Naive thymus-derived CD8-positive, alpha-beta T cell (primary cell): ENCODE measurements at regions not wholly inside any gene's neighbourhood (a gene's known extent, or its start where the extent isn't known, plus 50 kb on each side); places are given as distances from the start of the nearest gene placed in this dataset.
"Not testable (repeated sequence)": the region's sequence is repeated elsewhere in the genome, so short reads cannot be mapped to it uniquely, and the experiment has no call there.

Experiments
- ATAC-seq, 2 donors: fragments of 150-1000 bp; cut with Tn5 transposase in 1 of 2; sonication (Bioruptor Pico), chemical (Tn5 transposase) in 1 of 2; 1 replicate in 1 of 2; 2 replicates in 1 of 2; pipeline ENCODE4 v1.10.0; 2021; ENCODE audit warnings: mild to moderate bottlenecking in 2 of 2, moderate library complexity in 2 of 2
- POLR2A ChIA-PET: fragments of 350-600 bp; sonication (Branson Sonifier 250); formaldehyde crosslinking; loops from one replicate; lab custom pipeline; 2021; ENCODE audit warnings: antibody characterized with exemption; lab: Charles Lee
- DNase-seq, 10 donors: peaks; one replicate each; pipeline versions ENCODE4 v3.0.0 to v3.0.0-alpha.2; 2020 to 2022
- H3K27ac Mint-ChIP-seq, 10 donors: one replicate each; pipeline ENCODE4 v1.8.0; 2020 to 2022; ENCODE audit warnings: mild to moderate bottlenecking in 10 of 10, mixed read lengths in 10 of 10, moderate library complexity in 4 of 10, inconsistent platforms in 1 of 10
- H3K27me3 Mint-ChIP-seq, 5 donors: one replicate each; pipeline ENCODE4 v1.8.0; 2021 to 2022; ENCODE audit warnings: mixed read lengths in 5 of 5
- H3K36me3 Mint-ChIP-seq, 3 donors: one replicate each; pipeline ENCODE4 v1.8.0; 2020 to 2022; ENCODE audit warnings: mixed read lengths in 3 of 3, mild to moderate bottlenecking in 2 of 3, inconsistent platforms in 1 of 3
- H3K4me1 Mint-ChIP-seq, 4 donors: one replicate each; pipeline ENCODE4 v1.8.0; 2021 to 2022; ENCODE audit warnings: mixed read lengths in 4 of 4
- H3K4me3 Mint-ChIP-seq, 10 donors: one replicate each; pipeline ENCODE4 v1.8.0; 2020 to 2022; ENCODE audit warnings: mild to moderate bottlenecking in 10 of 10, mixed read lengths in 10 of 10, moderate library complexity in 6 of 10, inconsistent platforms in 1 of 10
- H3K9me3 Mint-ChIP-seq, 9 donors: one replicate each; pipeline ENCODE4 v1.8.0; 2020 to 2022; ENCODE audit warnings: mixed read lengths in 9 of 9, mild to moderate bottlenecking in 3 of 9, inconsistent platforms in 1 of 9, moderate library complexity in 1 of 9

GRCh38 chr6:776528-776931 lies 83.6 kb upstream of the EXOC2 start:
- peaks cover 0 to 4% (median 4%) of the 10 kb centered on the region in 3 donors for H3K36me3 Mint-ChIP-seq
- H3K27ac Mint-ChIP-seq: no peak overlapping the region
- peaks cover 0 to 4% (median 0%) of the 10 kb centered on the region in 4 donors for H3K4me1 Mint-ChIP-seq
- DNase-seq: no peak
- POLR2A ChIA-PET: no interaction called here
- ATAC-seq: no peak
- peaks cover 0 to 13% (median 0%) of the 10 kb centered on the region in 9 donors for H3K9me3 Mint-ChIP-seq
- peaks cover 6 to 35% (median 9%) of the 10 kb centered on the region in 5 donors for H3K27me3 Mint-ChIP-seq
- no peak overlapping the region for H3K4me3 Mint-ChIP-seq

DNA sequence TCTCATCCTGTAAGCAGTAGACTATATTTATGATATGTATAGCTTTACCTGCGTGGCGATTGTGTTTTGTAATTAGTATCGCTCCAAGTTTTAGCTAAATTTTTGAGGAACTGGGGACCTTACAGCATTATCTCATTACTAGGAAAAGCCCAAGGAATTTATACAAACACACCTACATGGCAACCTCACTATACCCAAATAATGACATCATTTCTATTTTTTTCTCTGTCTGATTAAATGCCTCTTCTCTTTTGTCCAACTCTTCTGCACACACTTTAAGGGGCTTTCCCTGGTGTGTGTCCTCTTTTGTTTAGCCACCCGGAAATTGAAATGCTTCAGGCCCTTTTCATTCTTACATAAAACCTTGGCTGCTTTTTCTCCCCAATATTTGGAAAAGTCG lies 82.9 kb upstream of the EXOC2 start:
- H3K4me3 Mint-ChIP-seq: no peak overlapping the region
- ATAC-seq: no peak
- POLR2A ChIA-PET: no interaction called here
- H3K27ac Mint-ChIP-seq: no peak overlapping the region
- peaks cover 0 to 4% (median 0%) of the 10 kb centered on the region in 4 donors for H3K4me1 Mint-ChIP-seq
- peaks cover 6 to 35% (median 9%) of the 10 kb centered on the region in 5 donors for H3K27me3 Mint-ChIP-seq
- DNase-seq: no peak
- H3K9me3 Mint-ChIP-seq: peaks cover 0 to 13% (median 0%) of the 10 kb centered on the region in 9 donors
- H3K36me3 Mint-ChIP-seq: peaks cover 0 to 4% (median 4%) of the 10 kb centered on the region in 3 donors

DNA sequence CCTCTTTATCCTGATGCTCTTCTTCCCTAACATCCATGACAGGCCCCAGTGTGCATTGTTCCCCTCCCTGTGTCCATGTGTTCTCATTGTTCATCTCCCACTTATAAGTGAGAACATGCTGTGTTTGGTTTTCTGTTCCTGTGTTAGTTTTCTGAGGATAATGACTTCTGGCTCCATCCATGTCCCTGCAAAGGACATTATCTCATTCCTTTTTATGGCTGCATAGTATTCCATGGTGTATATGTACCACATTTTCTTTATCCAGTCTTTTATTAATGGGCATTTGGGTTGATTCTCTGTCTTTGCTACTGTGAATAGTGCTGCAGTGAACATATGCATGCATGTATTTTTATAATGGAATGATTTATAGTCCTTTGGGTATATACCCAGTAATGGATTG lies 78.7 kb upstream of the EXOC2 start:
- H3K27ac Mint-ChIP-seq, POLR2A ChIA-PET, ATAC-seq, H3K4me3 Mint-ChIP-seq, H3K36me3 Mint-ChIP-seq, H3K4me1 Mint-ChIP-seq, DNase-seq: not testable (repeated sequence)
- peaks cover 0 to 13% (median 0%) of the 10 kb centered on the region in 9 donors for H3K9me3 Mint-ChIP-seq
- H3K27me3 Mint-ChIP-seq: peaks cover 12 to 37% (median 18%) of the 10 kb centered on the region in 5 donors

- Mint-ChIP-seq H3K4me1 (no peaks in the 10 kb centered on the region), H3K27me3 (peaks cover 9 to 34% (median 28%) of the 10 kb centered on the region in 5 donors), H3K36me3 (peaks cover 0 to 4% (median 0%) of the 10 kb centered on the region in 3 donors), H3K9me3 (peaks cover 0 to 13% (median 0%) of the 10 kb centered on the region in 9 donors), H3K27ac (peak overlapping the region in 1 of 10 donors; percentile 45), H3K4me3 (no peak overlapping the region)
- no peak for DNase-seq
- POLR2A ChIA-PET: no interaction called here
- no peak for ATAC-seq
Measured at GRCh38 chr6:767755-768512, 75.0 kb upstream of the EXOC2 start.

DNA sequence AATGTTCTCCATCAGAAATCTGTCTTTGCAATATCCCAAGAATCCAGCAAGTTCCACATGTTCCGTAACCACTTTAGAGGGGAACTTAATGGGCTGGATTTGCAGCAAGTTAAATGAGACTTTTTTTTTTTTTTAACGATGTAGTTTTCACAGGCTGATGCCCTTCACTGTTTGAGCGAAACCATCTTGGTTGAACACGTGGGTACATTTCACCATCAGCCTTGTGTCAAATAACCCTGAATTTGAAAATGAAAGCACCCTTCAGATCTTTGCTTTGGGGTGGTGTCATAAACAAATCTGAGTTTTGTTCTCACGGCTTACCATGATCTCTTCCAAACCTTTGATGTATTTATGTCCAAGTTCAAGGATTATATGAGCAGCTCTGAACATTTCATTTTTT lies 73.7 kb upstream of the EXOC2 start:
- H3K4me1 Mint-ChIP-seq: no peaks in the 10 kb centered on the region
- DNase-seq (no peak), ATAC-seq (no peak)
- H3K4me3 Mint-ChIP-seq: no peak overlapping the region
- peaks cover 9 to 30% (median 28%) of the 10 kb centered on the region in 5 donors for H3K27me3 Mint-ChIP-seq
- H3K9me3 Mint-ChIP-seq: peaks cover 0 to under 1% (median 0%) of the 10 kb centered on the region in 9 donors
- H3K27ac Mint-ChIP-seq: no peak overlapping the region
- no peaks in the 10 kb centered on the region for H3K36me3 Mint-ChIP-seq
- POLR2A ChIA-PET: no interaction called here

GRCh38 chr6:761997-762396 lies 69.1 kb upstream of the EXOC2 start:
- Mint-ChIP-seq H3K9me3 (peaks cover 0 to 1% (median 0%) of the 10 kb centered on the region in 9 donors), H3K36me3 (no peaks in the 10 kb centered on the region), H3K27me3 (peaks cover 6 to 17% (median 10%) of the 10 kb centered on the region in 5 donors), H3K4me1 (no peaks in the 10 kb centered on the region), H3K27ac (no peak overlapping the region), H3K4me3 (no peak overlapping the region)
- ATAC-seq: no peak
- DNase-seq: no peak
- POLR2A ChIA-PET: no interaction called here

DNA sequence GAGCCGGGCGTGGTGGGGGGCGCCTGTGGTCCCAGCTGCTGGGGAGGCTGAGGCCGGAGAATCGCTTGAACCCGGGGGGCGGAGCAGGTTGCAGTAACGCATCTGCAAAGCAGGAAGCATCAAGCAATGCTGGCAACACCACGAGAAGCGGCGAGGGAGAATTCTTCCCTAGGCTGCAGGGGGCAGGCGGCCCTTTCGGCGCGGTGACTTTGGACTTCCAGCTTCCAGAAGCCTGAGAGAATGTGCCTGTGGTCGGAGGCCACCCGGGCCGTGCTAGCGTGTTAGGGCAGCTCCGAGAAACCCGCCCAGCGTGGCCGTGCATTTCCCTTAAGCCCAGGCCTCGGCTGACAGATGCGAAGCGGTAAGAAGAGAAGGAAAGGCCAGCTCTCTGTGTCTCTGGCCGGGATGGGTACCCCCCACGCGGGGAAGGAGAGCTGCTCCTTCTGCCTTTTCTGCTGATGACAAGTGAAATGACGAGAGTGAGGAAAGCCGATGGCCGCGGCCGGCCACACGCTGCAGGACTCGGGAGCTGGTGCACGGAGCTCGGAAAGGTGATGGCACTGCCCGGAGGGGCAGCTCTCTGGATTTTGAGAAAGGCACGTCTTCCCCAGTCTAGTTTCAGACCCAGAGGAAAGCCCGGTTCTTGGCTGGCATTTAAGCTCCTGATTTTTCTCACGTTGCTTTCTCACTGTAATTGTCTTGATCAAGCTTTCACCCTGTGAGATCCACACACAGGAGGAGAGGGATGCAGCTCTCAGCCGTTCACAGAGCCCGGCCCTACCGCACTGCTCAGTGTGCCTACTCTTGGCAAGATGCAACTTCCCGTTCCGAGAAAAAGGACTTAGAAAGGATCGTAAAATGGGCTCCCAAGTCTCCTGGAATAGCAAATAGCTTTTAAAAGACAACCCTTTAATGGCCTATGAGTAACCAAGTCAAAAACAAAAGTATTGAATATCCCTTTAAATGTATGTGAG lies 68.3 kb upstream of the EXOC2 start:
- Mint-ChIP-seq H3K27me3 (peaks cover 4 to 21% (median 10%) of the 10 kb centered on the region in 5 donors), H3K36me3 (no peaks in the 10 kb centered on the region), H3K9me3 (peaks cover 0 to 1% (median 0%) of the 10 kb centered on the region in 9 donors), H3K27ac (no peak overlapping the region), H3K4me1 (no peaks in the 10 kb centered on the region), H3K4me3 (no peak overlapping the region)
- ATAC-seq: no peak
- DNase-seq: no peak
- POLR2A ChIA-PET: no interaction called here

GRCh38 chr6:759729-760128 lies 66.8 kb upstream of the EXOC2 start:
- Mint-ChIP-seq H3K4me3 (no peak overlapping the region), H3K9me3 (peaks cover 0 to 1% (median 0%) of the 10 kb centered on the region in 9 donors), H3K36me3 (no peaks in the 10 kb centered on the region), H3K27me3 (peaks cover 4 to 17% (median 7%) of the 10 kb centered on the region in 5 donors), H3K27ac (no peak overlapping the region), H3K4me1 (no peaks in the 10 kb centered on the region)
- DNase-seq: no peak
- no peak for ATAC-seq
- POLR2A ChIA-PET: no interaction called here

DNA sequence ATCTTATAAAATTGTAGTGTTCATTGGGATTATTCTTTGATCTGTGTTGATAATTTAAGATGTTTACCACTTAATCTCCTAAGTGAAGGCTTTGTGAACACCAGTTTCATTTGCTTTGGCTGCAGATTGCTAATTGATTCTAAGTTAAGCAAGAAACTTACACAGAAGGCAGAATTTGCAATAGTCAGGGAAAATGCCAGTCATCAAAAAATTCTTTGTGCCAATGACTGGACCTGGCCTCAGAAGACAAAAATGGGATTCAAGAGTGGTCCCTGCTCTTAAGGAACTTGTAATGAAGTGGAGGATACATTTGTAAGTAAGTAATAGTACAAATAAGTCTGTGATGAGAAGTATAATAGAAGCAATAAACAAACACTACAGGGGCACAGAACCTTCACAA lies 63.3 kb upstream of the EXOC2 start:
- Mint-ChIP-seq H3K4me3 (no peak overlapping the region), H3K9me3 (peaks cover 0 to 1% (median 0%) of the 10 kb centered on the region in 9 donors), H3K27me3 (peaks cover 0 to 4% (median 0%) of the 10 kb centered on the region in 5 donors), H3K4me1 (peaks cover 0 to 2% (median 0%) of the 10 kb centered on the region in 4 donors), H3K27ac (no peak overlapping the region), H3K36me3 (no peaks in the 10 kb centered on the region)
- POLR2A ChIA-PET: no interaction called here
- DNase-seq (no peak), ATAC-seq (no peak)

- no peaks in the 10 kb centered on the region for H3K9me3 Mint-ChIP-seq
- H3K4me1 Mint-ChIP-seq: peaks cover 0 to 2% (median 0%) of the 10 kb centered on the region in 4 donors
- H3K27me3 Mint-ChIP-seq: peaks cover 0 to 4% (median 0%) of the 10 kb centered on the region in 5 donors
- H3K27ac Mint-ChIP-seq: no peak overlapping the region
- no peak overlapping the region for H3K4me3 Mint-ChIP-seq
- peaks cover 0 to 5% (median 0%) of the 10 kb centered on the region in 3 donors for H3K36me3 Mint-ChIP-seq
- POLR2A ChIA-PET: no interaction called here
- no peak for ATAC-seq
- no peak for DNase-seq
Measured at GRCh38 chr6:754202-754601, 61.3 kb upstream of the EXOC2 start.

DNA sequence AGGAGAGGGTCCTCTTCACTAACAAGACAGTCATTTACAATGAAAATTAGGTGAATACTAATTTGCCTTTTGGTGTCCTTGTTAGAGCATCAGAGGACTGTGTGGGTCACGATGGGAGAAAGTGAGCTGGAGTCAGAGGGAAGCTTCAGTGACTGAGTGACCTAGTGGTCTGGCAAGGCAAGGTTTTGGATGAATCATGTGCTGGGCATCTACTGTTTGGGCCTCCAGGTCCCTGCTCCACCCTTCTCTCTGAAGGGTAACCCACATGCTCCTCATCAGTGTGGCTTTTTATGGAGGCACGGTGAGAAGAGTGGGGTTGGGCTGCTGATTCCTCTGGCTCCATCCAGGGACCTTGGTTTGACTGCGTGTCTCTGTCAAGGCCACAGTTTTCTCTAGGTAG lies 60.5 kb upstream of the EXOC2 start:
- Mint-ChIP-seq H3K9me3 (no peaks in the 10 kb centered on the region), H3K4me3 (no peak overlapping the region), H3K27me3 (peaks cover 0 to 4% (median 0%) of the 10 kb centered on the region in 5 donors), H3K4me1 (peaks cover 0 to 2% (median 0%) of the 10 kb centered on the region in 4 donors), H3K27ac (no peak overlapping the region), H3K36me3 (peaks cover 0 to 5% (median 0%) of the 10 kb centered on the region in 3 donors)
- no peak for DNase-seq
- ATAC-seq: no peak
- POLR2A ChIA-PET: no interaction called here

GRCh38 chr6:752438-752837 lies 59.5 kb upstream of the EXOC2 start:
- H3K4me1 Mint-ChIP-seq: peaks cover 0 to 2% (median 0%) of the 10 kb centered on the region in 4 donors
- peaks cover 0 to 5% (median 0%) of the 10 kb centered on the region in 5 donors for H3K27me3 Mint-ChIP-seq
- H3K9me3 Mint-ChIP-seq: no peaks in the 10 kb centered on the region
- ATAC-seq (no peak), DNase-seq (no peak)
- peaks cover 0 to 5% (median 0%) of the 10 kb centered on the region in 3 donors for H3K36me3 Mint-ChIP-seq
- no peak overlapping the region for H3K4me3 Mint-ChIP-seq
- H3K27ac Mint-ChIP-seq: no peak overlapping the region
- POLR2A ChIA-PET: no interaction called here
